ENCODE measurements at regions not wholly inside any gene's neighbourhood (a gene's known extent, or its start where the extent isn't known, plus 50 kb on each side); places are given as distances from the start of the nearest gene placed in this dataset.
"Not testable (repeated sequence)": the region's sequence is repeated elsewhere in the genome, so short reads cannot be mapped to it uniquely, and the experiment has no call there.

DNA sequence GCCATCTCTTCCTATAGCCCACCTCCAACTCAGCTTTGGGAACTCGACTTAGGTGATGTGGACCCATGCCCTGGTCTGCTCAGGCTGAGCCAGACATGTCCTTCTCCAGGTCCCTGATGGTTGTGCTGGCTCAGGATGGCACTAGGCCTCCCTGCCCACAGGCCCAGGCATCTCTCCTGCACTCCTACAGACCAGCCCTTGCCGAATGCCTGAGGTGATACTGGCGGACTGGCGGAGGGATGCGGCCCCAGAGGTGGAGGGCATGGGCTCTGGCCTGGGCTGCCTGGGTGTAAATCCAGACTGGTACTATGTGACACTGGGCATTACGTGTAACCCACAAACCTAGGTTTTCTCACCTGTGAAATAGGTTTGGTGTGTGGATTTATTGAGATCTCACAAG, 352.8 kb downstream of the SHANK2 start:
- Histone ChIP-seq H3K27me3 (no peaks in the 10 kb centered on the region), H3K27ac (no peak overlapping the region), H3K36me3 (no peaks in the 10 kb centered on the region), H3K4me1 (no peaks in the 10 kb centered on the region), H3K9me3 (no peaks in the 10 kb centered on the region), H3K4me3 (replicated peaks in 1 of 3) (no peak overlapping the region)
- WGBS, 2 donors, result 94 to 95% methylated on average over 2 to 6 of the region's 6 CpGs
- no peak for DNase-seq
- intact Hi-C loops (cut with DNase I), result loop anchor here (10.0 kb wide), 1 partner anchor 425 kb away; no protein-coding TSS in a partner anchor
- TF ChIP-seq, protein P1, sequence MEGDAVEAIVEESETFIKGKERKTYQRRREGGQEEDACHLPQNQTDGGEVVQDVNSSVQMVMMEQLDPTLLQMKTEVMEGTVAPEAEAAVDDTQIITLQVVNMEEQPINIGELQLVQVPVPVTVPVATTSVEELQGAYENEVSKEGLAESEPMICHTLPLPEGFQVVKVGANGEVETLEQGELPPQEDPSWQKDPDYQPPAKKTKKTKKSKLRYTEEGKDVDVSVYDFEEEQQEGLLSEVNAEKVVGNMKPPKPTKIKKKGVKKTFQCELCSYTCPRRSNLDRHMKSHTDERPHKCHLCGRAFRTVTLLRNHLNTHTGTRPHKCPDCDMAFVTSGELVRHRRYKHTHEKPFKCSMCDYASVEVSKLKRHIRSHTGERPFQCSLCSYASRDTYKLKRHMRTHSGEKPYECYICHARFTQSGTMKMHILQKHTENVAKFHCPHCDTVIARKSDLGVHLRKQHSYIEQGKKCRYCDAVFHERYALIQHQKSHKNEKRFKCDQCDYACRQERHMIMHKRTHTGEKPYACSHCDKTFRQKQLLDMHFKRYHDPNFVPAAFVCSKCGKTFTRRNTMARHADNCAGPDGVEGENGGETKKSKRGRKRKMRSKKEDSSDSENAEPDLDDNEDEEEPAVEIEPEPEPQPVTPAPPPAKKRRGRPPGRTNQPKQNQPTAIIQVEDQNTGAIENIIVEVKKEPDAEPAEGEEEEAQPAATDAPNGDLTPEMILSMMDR (IDR thresholded peaks at IDR 0.05), result no peak
- TF ChIP-seq POLR2A (IDR thresholded peaks at IDR 0.05), result no peak

DNA sequence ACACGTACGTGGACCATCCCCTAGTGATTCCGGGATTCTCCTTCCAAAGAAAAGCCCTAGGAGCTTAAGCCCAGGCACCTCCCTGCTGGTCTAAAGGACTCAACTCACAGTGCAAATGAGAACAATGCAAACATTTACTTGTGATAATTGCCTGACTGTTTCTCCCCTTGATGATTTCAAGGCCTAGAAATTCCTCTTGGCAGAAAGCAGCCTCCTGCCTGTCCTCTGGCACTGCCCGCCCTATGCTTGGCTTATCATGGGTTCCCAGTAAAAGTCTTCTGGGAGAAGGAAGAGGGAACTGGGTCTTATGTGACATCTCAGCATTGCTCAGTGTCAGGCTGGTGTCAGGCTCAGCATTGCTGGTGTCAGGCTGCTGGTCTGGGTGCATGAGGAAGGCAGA, 351.8 kb downstream of the SHANK2 start:
- Histone ChIP-seq H3K27ac (no peak overlapping the region), H3K4me3 (replicated peaks in 1 of 3) (no peak overlapping the region), H3K27me3 (no peaks in the 10 kb centered on the region), H3K36me3 (no peaks in the 10 kb centered on the region), H3K4me1 (no peaks in the 10 kb centered on the region), H3K9me3 (no peaks in the 10 kb centered on the region)
- intact Hi-C loops (cut with DNase I), result no loop called here
- WGBS, 2 donors, result 82 to 90% methylated on average over 4 of the region's 4 CpGs
- no peak for DNase-seq
- no peak for TF ChIP-seq POLR2A (IDR thresholded peaks at IDR 0.05)
- TF ChIP-seq, protein P1 (IDR thresholded peaks at IDR 0.05), result no peak

- H3K36me3 ChIP-seq, result no peaks in the 10 kb centered on the region
- H3K9me3 ChIP-seq, result no peaks in the 10 kb centered on the region
- intact Hi-C loops (cut with DNase I), result no loop called here
- WGBS, 2 donors, result 76 to 84% methylated on average over 11 to 15 of the region's 15 CpGs
- TF ChIP-seq, protein P1 (IDR thresholded peaks at IDR 0.05), result no peak
- no peak for TF ChIP-seq POLR2A (IDR thresholded peaks at IDR 0.05)
- H3K27me3 ChIP-seq, result no peaks in the 10 kb centered on the region
- H3K27ac ChIP-seq, result no peak overlapping the region
- no peak for DNase-seq
- no peak overlapping the region for H3K4me3 ChIP-seq (replicated peaks in 1 of 3)
- H3K4me1 ChIP-seq, result no peaks in the 10 kb centered on the region
These were observed 350.3 kb downstream of the SHANK2 start for GRCh38 chr11:70901951-70902521.

DNA sequence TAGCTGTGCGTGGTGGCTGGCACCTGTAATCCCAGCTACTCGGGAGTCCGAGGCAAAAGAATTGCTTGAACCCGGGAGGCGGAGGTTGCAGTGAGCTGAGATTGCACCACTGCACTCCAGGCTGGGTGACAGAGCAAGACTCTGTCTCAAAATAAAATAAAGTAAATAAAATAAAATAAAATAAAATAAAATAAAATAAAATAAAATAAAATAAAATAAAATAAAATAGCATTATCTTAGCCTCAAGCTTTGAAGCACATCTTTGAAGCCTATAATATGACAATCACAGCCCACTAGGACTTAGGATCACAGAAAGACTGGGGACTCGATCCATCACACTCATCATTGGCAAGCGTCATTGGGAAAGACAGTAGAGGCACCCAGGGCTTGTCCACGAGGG, 349.1 kb downstream of the SHANK2 start:
- H3K9me3 ChIP-seq; H3K4me1 ChIP-seq; DNase-seq; H3K36me3 ChIP-seq; intact Hi-C loops (cut with DNase I); H3K4me3 ChIP-seq (replicated peaks in 1 of 3); H3K27ac ChIP-seq; H3K27me3 ChIP-seq: not testable (repeated sequence)
- WGBS, 2 donors, result 94 to 96% methylated on average over 8 of the region's 8 CpGs

GRCh38 chr11:70906101-70906500, 346.3 kb downstream of the SHANK2 start:
- Histone ChIP-seq H3K9me3 (no peaks in the 10 kb centered on the region), H3K4me1 (no peaks in the 10 kb centered on the region), H3K27ac (no peak overlapping the region), H3K36me3 (no peaks in the 10 kb centered on the region), H3K27me3 (no peaks in the 10 kb centered on the region), H3K4me3 (replicated peaks in 1 of 3) (no peak overlapping the region)
- TF ChIP-seq, protein P1 (IDR thresholded peaks at IDR 0.05), result no peak
- no peak for TF ChIP-seq POLR2A (IDR thresholded peaks at IDR 0.05)
- DNase-seq, result no peak
- WGBS, 2 donors, result 90 to 93% methylated on average over 6 to 8 of the region's 12 CpGs
- intact Hi-C loops (cut with DNase I), result no loop called here

- Histone ChIP-seq H3K9me3 (no peaks in the 10 kb centered on the region), H3K4me3 (replicated peaks in 1 of 3) (no peak overlapping the region), H3K4me1 (no peaks in the 10 kb centered on the region), H3K27ac (no peak overlapping the region), H3K36me3 (no peaks in the 10 kb centered on the region), H3K27me3 (no peaks in the 10 kb centered on the region)
- DNase-seq, result no peak
- TF ChIP-seq, protein P1 (IDR thresholded peaks at IDR 0.05), result no peak
- no peak for TF ChIP-seq POLR2A (IDR thresholded peaks at IDR 0.05)
- WGBS, 2 donors, result 79% methylated on average over 8 to 9 of the region's 9 CpGs
- intact Hi-C loops (cut with DNase I), result no loop called here
These were observed 344.2 kb downstream of the SHANK2 start for GRCh38 chr11:70908223-70908622.

All from thyroid gland (tissue), 4 donors.